WTC11 (cell line): ENCODE measurements at regions not wholly inside any gene's neighbourhood (a gene's known extent, or its start where the extent isn't known, plus 50 kb on each side); places are given as distances from the start of the nearest gene placed in this dataset.

Experiments used
- ATAC-seq: fragments of 200-7000 bp; cut with Tn5 transposase; 2 replicates; pipeline ENCODE4 v1.10.0; 2021; ENCODE audit warnings: mild to moderate bottlenecking, moderate library complexity
- CTCF ChIA-PET: fragments of 300-600 bp; sonication (Branson Sonifier 250); formaldehyde crosslinking; loops from one replicate; lab custom pipeline; 2021; ENCODE audit warnings: antibody characterized with exemption; lab: Charles Lee
- POLR2A ChIA-PET: fragments of 350-600 bp; sonication (Branson Sonifier 250); formaldehyde crosslinking; loops from one replicate; lab custom pipeline; 2021; ENCODE audit warnings: antibody characterized with exemption; lab: Charles Lee
- DNase-seq: peaks from one replicate; pipeline ENCODE4 v3.0.0; 2021; ENCODE audit warnings: low spot score
- H3K27ac Mint-ChIP-seq: 2 replicates; pipeline ENCODE4 v1.8.0; 2021; ENCODE audit warnings: mixed read lengths
- H3K27me3 Mint-ChIP-seq: 2 replicates; pipeline ENCODE4 v1.8.0; 2021; ENCODE audit warnings: low read depth, mild to moderate bottlenecking, moderate library complexity, mixed read lengths
- H3K36me3 Mint-ChIP-seq: 2 replicates; pipeline ENCODE4 v1.8.0; 2021; ENCODE audit warnings: mixed read lengths
- H3K4me1 Mint-ChIP-seq: 2 replicates; pipeline ENCODE4 v1.8.0; 2022; ENCODE audit warnings: mixed read lengths
- H3K4me3 Mint-ChIP-seq: 2 replicates; pipeline ENCODE4 v1.8.0; 2021; ENCODE audit warnings: mild to moderate bottlenecking, moderate library complexity, mixed read lengths
- H3K9me3 Mint-ChIP-seq: 2 replicates; pipeline ENCODE4 v1.8.0; 2021; ENCODE audit warnings: mixed read lengths
- CDX4 ChIP-seq: fragments of 250-450 bp; sonication (Bioruptor Pico); IDR thresholded peaks from 2 replicates; pipeline ENCODE4 v1.9.0; 2021; ENCODE audit warnings: moderate library complexity, mild to moderate bottlenecking, inconsistent platforms, borderline replicate concordance
- FOXP1 ChIP-seq: sonication (generic); formaldehyde crosslinking; IDR thresholded peaks from 2 replicates; pipeline ENCODE4 v1.8.0; 2022; ENCODE audit warnings: missing genetic modification reagents, mild to moderate bottlenecking, moderate library complexity, borderline replicate concordance
- GABPB1 ChIP-seq: sonication (generic); formaldehyde crosslinking; IDR thresholded peaks from 2 replicates; pipeline ENCODE4 v1.8.1; 2023; ENCODE audit warnings: mild to moderate bottlenecking, missing genetic modification reagents
- HMGA2 ChIP-seq: fragments of 250-450 bp; sonication (Bioruptor Pico); IDR thresholded peaks from 2 replicates; pipeline ENCODE4 v1.4.0; 2021; ENCODE audit warnings: mild to moderate bottlenecking, moderate library complexity
- IRF1 ChIP-seq: sonication (generic); formaldehyde crosslinking; IDR thresholded peaks from 2 replicates; pipeline ENCODE4 v1.8.0; 2023; ENCODE audit warnings: missing genetic modification reagents
- NR1H2 ChIP-seq: sonication (generic); formaldehyde crosslinking; IDR thresholded peaks from 2 replicates; pipeline ENCODE4 v1.9.0; 2021; ENCODE audit warnings: mild to moderate bottlenecking, moderate library complexity, missing genetic modification reagents
- NR3C1 ChIP-seq: sonication (generic); formaldehyde crosslinking; conservative IDR thresholded peaks from 2 replicates; pipeline ENCODE4 v1.8.1; 2023; ENCODE audit warnings: low read depth, mild to moderate bottlenecking, missing genetic modification reagents
- RORB ChIP-seq: fragments of 250-450 bp; sonication (Bioruptor Pico); IDR thresholded peaks from 2 replicates; pipeline ENCODE4 v1.9.0; 2021; ENCODE audit warnings: mild to moderate bottlenecking
- SMAD4 ChIP-seq: sonication (generic); formaldehyde crosslinking; IDR thresholded peaks from 2 replicates; pipeline ENCODE4 v1.8.0; 2022; ENCODE audit warnings: mild to moderate bottlenecking, missing genetic modification reagents
- ZNF138 ChIP-seq: sonication (generic); formaldehyde crosslinking; conservative IDR thresholded peaks from 2 replicates; pipeline ENCODE4 v1.8.1; 2022; ENCODE audit warnings: mild to moderate bottlenecking, moderate library complexity, missing genetic modification reagents
- ZNF232 ChIP-seq: sonication (generic); formaldehyde crosslinking; IDR thresholded peaks from 2 replicates; pipeline ENCODE4 v1.8.0; 2022; ENCODE audit warnings: mild to moderate bottlenecking, missing genetic modification reagents
- ZNF263 ChIP-seq: sonication (generic); formaldehyde crosslinking; IDR thresholded peaks from 2 replicates; pipeline ENCODE4 v1.8.1; 2022; ENCODE audit warnings: low read depth, mild to moderate bottlenecking, moderate library complexity, missing genetic modification reagents
- ZNF416 ChIP-seq: fragments of 250-450 bp; sonication (Bioruptor Pico); IDR thresholded peaks from 2 replicates; pipeline ENCODE4 v1.9.0; 2021; ENCODE audit warnings: mild to moderate bottlenecking, inconsistent platforms
- TF ChIP-seq, protein P1 (sequence below): sonication (generic); formaldehyde crosslinking; IDR thresholded peaks from 2 replicates; pipeline ENCODE4 v1.8.1; 2023; ENCODE audit warnings: mild to moderate bottlenecking, missing genetic modification reagents, moderate library complexity
- TF ChIP-seq, protein P2 (sequence below): sonication (generic); formaldehyde crosslinking; IDR thresholded peaks from 2 replicates; pipeline ENCODE4 v1.8.0; 2022; ENCODE audit warnings: mild to moderate bottlenecking, missing genetic modification reagents
- TF ChIP-seq, protein P3 (sequence below): sonication (generic); formaldehyde crosslinking; IDR thresholded peaks from 2 replicates; pipeline ENCODE4 v1.8.1; 2022; ENCODE audit warnings: mild to moderate bottlenecking, missing genetic modification reagents, moderate library complexity, borderline replicate concordance
- TF ChIP-seq, protein P4 (sequence below): fragments of 250-450 bp; sonication (Bioruptor Pico); IDR thresholded peaks from 2 replicates; pipeline ENCODE4 v1.9.0; 2021; ENCODE audit warnings: mild to moderate bottlenecking
- TF ChIP-seq, protein P5 (sequence below): fragments of 250-450 bp; sonication (Bioruptor Pico); conservative IDR thresholded peaks from 2 replicates; pipeline ENCODE4 v1.9.0; 2021; ENCODE audit warnings: mild to moderate bottlenecking
- TF ChIP-seq, protein P6 (sequence below): sonication (generic); formaldehyde crosslinking; conservative IDR thresholded peaks from 2 replicates; pipeline ENCODE4 v1.8.1; 2023; ENCODE audit warnings: mild to moderate bottlenecking, low read depth, missing genetic modification reagents, moderate library complexity

DNA sequence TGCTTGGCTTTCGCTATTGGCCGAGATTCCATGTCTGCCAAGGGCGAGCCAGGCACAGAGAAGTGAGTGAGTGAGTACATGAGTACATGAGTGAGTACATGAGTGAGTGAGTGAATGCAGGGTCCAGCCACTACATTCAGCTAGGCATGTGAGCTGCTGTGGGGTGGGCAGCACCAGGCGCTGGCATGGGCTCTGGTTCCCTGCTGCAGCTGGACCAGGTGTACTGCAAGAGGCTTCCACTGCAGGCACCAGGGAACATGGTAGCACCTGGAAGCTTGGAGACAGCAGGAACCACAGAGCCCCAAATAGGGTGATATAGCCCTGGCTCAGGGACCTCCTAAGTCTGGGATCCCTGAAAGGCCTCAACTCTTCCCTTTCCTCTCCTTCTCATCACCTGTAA is 330.2 kb downstream of the USP25 start:
- no peak overlapping the region for H3K27ac Mint-ChIP-seq
- H3K36me3 Mint-ChIP-seq, result 0 out of 2 replicates have a peak, but pooled peaks cover 2% of the 10 kb centered on the region
- CTCF ChIA-PET, result no interaction called here
- H3K4me3 Mint-ChIP-seq, result no peak overlapping the region
- TF ChIP-seq SMAD4, result no peak
- TF ChIP-seq, protein P1, sequence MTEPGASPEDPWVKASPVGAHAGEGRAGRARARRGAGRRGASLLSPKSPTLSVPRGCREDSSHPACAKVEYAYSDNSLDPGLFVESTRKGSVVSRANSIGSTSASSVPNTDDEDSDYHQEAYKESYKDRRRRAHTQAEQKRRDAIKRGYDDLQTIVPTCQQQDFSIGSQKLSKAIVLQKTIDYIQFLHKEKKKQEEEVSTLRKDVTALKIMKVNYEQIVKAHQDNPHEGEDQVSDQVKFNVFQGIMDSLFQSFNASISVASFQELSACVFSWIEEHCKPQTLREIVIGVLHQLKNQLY (CRISPR knock-in tag), result no peak
- TF ChIP-seq, protein P2, sequence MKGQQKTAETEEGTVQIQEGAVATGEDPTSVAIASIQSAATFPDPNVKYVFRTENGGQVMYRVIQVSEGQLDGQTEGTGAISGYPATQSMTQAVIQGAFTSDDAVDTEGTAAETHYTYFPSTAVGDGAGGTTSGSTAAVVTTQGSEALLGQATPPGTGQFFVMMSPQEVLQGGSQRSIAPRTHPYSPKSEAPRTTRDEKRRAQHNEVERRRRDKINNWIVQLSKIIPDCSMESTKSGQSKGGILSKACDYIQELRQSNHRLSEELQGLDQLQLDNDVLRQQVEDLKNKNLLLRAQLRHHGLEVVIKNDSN (CRISPR knock-in tag), result no peak
- TF ChIP-seq GABPB1 (CRISPR knock-in tag), result no peak
- no peak for TF ChIP-seq ZNF416 (CRISPR knock-in tag)
- TF ChIP-seq NR3C1 (CRISPR knock-in tag), result no peak
- TF ChIP-seq CDX4, result no peak
- POLR2A ChIA-PET, result no interaction called here
- DNase-seq (no peak), ATAC-seq (no peak)
- no peaks in the 10 kb centered on the region for H3K27me3 Mint-ChIP-seq
- peaks cover 7% of the 10 kb centered on the region for H3K4me1 Mint-ChIP-seq
- H3K9me3 Mint-ChIP-seq, result peaks cover 24% of the 10 kb centered on the region

- peaks cover 21% of the 10 kb centered on the region for H3K9me3 Mint-ChIP-seq
- POLR2A ChIA-PET, result no interaction called here
- ATAC-seq (no peak), DNase-seq (no peak)
- no peak overlapping the region for H3K27ac Mint-ChIP-seq
- peaks cover 7% of the 10 kb centered on the region for H3K4me1 Mint-ChIP-seq
- H3K4me3 Mint-ChIP-seq, result no peak overlapping the region
- H3K36me3 Mint-ChIP-seq, result 0 out of 2 replicates have a peak, but pooled peaks cover 2% of the 10 kb centered on the region
- no peaks in the 10 kb centered on the region for H3K27me3 Mint-ChIP-seq
- CTCF ChIA-PET, result no interaction called here
- TF ChIP-seq IRF1 (CRISPR knock-in tag), result no peak
- no peak for TF ChIP-seq ZNF138 (CRISPR knock-in tag)
- no peak for TF ChIP-seq FOXP1
- TF ChIP-seq, protein P3, sequence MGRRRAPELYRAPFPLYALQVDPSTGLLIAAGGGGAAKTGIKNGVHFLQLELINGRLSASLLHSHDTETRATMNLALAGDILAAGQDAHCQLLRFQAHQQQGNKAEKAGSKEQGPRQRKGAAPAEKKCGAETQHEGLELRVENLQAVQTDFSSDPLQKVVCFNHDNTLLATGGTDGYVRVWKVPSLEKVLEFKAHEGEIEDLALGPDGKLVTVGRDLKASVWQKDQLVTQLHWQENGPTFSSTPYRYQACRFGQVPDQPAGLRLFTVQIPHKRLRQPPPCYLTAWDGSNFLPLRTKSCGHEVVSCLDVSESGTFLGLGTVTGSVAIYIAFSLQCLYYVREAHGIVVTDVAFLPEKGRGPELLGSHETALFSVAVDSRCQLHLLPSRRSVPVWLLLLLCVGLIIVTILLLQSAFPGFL (CRISPR knock-in tag), result no peak
- TF ChIP-seq, protein P4, sequence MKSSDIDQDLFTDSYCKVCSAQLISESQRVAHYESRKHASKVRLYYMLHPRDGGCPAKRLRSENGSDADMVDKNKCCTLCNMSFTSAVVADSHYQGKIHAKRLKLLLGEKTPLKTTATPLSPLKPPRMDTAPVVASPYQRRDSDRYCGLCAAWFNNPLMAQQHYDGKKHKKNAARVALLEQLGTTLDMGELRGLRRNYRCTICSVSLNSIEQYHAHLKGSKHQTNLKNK (CRISPR knock-in tag), result no peak
- no peak for TF ChIP-seq NR1H2 (CRISPR knock-in tag)
- no peak for TF ChIP-seq RORB (CRISPR knock-in tag)
- TF ChIP-seq, protein P5, sequence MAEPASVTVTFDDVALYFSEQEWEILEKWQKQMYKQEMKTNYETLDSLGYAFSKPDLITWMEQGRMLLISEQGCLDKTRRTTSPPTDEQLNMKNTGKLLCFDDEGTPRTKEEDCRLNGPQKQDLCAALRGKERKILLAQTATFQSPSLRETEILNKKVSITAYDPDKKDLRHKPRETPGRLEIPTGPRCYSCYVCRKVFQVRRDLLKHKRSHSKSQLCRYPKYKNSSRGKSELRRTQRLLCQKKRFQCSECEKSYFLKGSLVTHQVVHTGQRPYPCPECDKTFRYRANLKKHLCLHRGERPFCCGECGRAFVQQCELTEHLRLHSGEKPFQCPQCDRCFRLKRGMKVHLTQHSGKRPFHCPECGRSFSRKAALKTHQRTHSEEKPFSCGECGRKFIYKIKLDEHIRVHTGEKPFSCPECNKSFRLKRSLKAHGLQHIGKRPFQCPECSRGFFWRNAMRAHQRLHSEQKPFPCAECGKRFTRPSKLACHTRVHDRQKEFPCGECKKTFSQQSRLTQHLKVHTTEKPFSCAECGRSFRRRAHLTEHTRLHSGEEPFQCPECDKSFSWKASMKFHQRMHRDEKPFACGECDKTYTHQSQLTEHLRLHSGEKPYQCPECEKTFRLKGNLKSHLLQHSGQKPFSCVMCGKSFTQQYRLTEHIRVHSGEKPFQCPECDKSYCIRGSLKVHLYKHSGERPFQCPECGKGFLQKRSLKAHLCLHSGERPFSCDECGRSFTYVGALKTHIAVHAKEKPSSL (CRISPR knock-in tag), result no peak
- TF ChIP-seq ZNF232 (CRISPR knock-in tag), result no peak
- TF ChIP-seq, protein P6, sequence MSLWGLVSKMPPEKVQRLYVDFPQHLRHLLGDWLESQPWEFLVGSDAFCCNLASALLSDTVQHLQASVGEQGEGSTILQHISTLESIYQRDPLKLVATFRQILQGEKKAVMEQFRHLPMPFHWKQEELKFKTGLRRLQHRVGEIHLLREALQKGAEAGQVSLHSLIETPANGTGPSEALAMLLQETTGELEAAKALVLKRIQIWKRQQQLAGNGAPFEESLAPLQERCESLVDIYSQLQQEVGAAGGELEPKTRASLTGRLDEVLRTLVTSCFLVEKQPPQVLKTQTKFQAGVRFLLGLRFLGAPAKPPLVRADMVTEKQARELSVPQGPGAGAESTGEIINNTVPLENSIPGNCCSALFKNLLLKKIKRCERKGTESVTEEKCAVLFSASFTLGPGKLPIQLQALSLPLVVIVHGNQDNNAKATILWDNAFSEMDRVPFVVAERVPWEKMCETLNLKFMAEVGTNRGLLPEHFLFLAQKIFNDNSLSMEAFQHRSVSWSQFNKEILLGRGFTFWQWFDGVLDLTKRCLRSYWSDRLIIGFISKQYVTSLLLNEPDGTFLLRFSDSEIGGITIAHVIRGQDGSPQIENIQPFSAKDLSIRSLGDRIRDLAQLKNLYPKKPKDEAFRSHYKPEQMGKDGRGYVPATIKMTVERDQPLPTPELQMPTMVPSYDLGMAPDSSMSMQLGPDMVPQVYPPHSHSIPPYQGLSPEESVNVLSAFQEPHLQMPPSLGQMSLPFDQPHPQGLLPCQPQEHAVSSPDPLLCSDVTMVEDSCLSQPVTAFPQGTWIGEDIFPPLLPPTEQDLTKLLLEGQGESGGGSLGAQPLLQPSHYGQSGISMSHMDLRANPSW (CRISPR knock-in tag), result no peak
- TF ChIP-seq SMAD4, result no peak
- no peak for TF ChIP-seq ZNF263 (CRISPR knock-in tag)
- TF ChIP-seq HMGA2 (CRISPR knock-in tag), result no peak
- TF ChIP-seq, protein P2 (CRISPR knock-in tag), result no peak
Observed at GRCh38 chr21:16061194-16061593, 331.4 kb downstream of the USP25 start.
